ENCODE measurements at regions not wholly inside any gene's neighbourhood (a gene's known extent, or its start where the extent isn't known, plus 50 kb on each side); places are given as distances from the start of the nearest gene placed in this dataset.

DNA sequence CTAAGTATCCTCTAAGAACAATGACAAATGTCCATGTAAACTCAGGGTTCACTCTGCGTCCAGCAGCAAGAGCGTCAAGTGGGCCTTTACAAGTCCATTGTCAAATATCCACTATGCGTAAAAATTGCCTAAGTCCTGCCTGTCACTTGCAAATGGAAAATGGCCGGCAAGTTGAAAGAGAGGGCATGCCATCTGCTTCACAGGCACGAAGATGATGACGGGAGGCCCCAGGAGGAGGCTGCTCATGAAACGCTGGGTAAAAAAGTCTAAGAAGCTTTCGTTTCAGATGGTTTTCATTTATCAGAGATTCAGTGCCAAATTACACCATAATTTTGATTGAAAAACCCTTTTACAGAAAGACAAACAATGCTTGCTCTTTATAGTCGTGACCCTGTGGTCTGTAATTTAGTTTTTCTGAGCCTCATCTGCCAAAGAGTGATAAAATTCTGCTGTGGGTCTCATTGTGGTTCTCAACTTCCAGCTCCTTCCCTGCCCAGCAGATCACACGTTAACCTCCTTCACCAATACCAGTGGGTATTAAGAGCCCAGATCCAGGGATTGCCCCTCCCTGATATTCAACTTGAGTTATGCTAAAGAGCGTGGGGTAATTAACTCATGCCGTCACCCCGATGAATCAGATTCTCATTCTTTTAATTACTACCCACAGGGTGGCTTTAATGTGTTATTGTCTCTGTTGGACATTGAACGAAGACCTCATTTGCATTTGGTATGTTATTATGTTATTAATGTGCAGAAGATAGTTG, 160.2 kb upstream of the ALKAL2 start:
- POLR2A ChIA-PET = no interaction called here
- RAD21 ChIA-PET (ENCODE audit: low non-redundant PET in 1 of 2, low total read pairs in 2 of 2, uncharacterized antibody in 2 of 2, unreplicated experiment in 2 of 2) = no interaction called here
- no TSS peak for BruUV-seq (replicated peaks)

More for the DNA sequence above, 160.2 kb upstream of the ALKAL2 start:
- H3K79me2 ChIP-seq (ENCODE audit: insufficient read depth, low read length) = no peaks in the 10 kb centered on the region
- no peaks in the 10 kb centered on the region for H3K9me3 ChIP-seq (ENCODE audit: control insufficient read depth in 1 of 2, insufficient read depth in 1 of 2, low read depth in 1 of 2, low read length in 2 of 2)
- H3K9me2 ChIP-seq (ENCODE audit: insufficient read depth) = no peaks in the 10 kb centered on the region
- no peaks in the 10 kb centered on the region for H3K36me3 ChIP-seq (ENCODE audit: control insufficient read depth in 1 of 2, insufficient read depth in 2 of 2, low read length in 2 of 2)
- intact Hi-C loops (cut with micrococcal nuclease) = no loop called here
- TF ChIP-seq ZNF274 (IDR thresholded peaks at IDR 0.05; ENCODE audit: low read depth, low read length) (no peak), CEBPB (IDR thresholded peaks at IDR 0.05; ENCODE audit: low read depth) (no peak), POLR2AphosphoS5 (IDR thresholded peaks at IDR 0.05; ENCODE audit: low read depth, low read length) (no peak), ELF1 (IDR thresholded peaks at IDR 0.05; ENCODE audit: borderline replicate concordance, low read depth) (no peak), POLR2A (IDR thresholded peaks at IDR 0.05; ENCODE audit: borderline replicate concordance, extremely low read depth, insufficient read depth, insufficient read length) (no peak), RAD21 (IDR thresholded peaks at IDR 0.05; ENCODE audit: low read depth) (no peak), EZH2 (IDR thresholded peaks at IDR 0.05) (no peak), EGR1 (IDR thresholded peaks at IDR 0.05; ENCODE audit: low read depth) (no peak), TCF7L2 (IDR thresholded peaks at IDR 0.05; ENCODE audit: borderline replicate concordance, extremely low read depth, insufficient read depth, insufficient read length) (no peak), SP1 (IDR thresholded peaks at IDR 0.05; ENCODE audit: low read depth) (no peak), ZFX (IDR thresholded peaks at IDR 0.05) (no peak), JUND (IDR thresholded peaks at IDR 0.05) (no peak), EZH2phosphoT487 (IDR thresholded peaks at IDR 0.05; ENCODE audit: borderline replicate concordance) (no peak)
- TF ChIP-seq, protein P1, sequence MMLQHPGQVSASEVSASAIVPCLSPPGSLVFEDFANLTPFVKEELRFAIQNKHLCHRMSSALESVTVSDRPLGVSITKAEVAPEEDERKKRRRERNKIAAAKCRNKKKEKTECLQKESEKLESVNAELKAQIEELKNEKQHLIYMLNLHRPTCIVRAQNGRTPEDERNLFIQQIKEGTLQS (IDR thresholded peaks at IDR 0.05) = no peak
- TF ChIP-seq, protein P2, sequence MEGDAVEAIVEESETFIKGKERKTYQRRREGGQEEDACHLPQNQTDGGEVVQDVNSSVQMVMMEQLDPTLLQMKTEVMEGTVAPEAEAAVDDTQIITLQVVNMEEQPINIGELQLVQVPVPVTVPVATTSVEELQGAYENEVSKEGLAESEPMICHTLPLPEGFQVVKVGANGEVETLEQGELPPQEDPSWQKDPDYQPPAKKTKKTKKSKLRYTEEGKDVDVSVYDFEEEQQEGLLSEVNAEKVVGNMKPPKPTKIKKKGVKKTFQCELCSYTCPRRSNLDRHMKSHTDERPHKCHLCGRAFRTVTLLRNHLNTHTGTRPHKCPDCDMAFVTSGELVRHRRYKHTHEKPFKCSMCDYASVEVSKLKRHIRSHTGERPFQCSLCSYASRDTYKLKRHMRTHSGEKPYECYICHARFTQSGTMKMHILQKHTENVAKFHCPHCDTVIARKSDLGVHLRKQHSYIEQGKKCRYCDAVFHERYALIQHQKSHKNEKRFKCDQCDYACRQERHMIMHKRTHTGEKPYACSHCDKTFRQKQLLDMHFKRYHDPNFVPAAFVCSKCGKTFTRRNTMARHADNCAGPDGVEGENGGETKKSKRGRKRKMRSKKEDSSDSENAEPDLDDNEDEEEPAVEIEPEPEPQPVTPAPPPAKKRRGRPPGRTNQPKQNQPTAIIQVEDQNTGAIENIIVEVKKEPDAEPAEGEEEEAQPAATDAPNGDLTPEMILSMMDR (IDR thresholded peaks at IDR 0.05 in 2 of 3, conservative IDR thresholded peaks at IDR 0.05 in 1 of 3; ENCODE audit: borderline replicate concordance in 1 of 3, insufficient read depth in 1 of 3, low read depth in 2 of 3, low read length in 2 of 3) = no peak
- TF ChIP-seq, protein P3, sequence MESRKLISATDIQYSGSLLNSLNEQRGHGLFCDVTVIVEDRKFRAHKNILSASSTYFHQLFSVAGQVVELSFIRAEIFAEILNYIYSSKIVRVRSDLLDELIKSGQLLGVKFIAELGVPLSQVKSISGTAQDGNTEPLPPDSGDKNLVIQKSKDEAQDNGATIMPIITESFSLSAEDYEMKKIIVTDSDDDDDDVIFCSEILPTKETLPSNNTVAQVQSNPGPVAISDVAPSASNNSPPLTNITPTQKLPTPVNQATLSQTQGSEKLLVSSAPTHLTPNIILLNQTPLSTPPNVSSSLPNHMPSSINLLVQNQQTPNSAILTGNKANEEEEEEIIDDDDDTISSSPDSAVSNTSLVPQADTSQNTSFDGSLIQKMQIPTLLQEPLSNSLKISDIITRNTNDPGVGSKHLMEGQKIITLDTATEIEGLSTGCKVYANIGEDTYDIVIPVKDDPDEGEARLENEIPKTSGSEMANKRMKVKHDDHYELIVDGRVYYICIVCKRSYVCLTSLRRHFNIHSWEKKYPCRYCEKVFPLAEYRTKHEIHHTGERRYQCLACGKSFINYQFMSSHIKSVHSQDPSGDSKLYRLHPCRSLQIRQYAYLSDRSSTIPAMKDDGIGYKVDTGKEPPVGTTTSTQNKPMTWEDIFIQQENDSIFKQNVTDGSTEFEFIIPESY (IDR thresholded peaks at IDR 0.05; ENCODE audit: extremely low read depth, insufficient replicate concordance, low read length) = no peak
- TF ChIP-seq, protein P4, sequence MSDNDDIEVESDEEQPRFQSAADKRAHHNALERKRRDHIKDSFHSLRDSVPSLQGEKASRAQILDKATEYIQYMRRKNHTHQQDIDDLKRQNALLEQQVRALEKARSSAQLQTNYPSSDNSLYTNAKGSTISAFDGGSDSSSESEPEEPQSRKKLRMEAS (IDR thresholded peaks at IDR 0.05) = no peak
- H3K27me3 ChIP-seq (ENCODE audit: insufficient read depth, low read length) = 0 out of 2 replicates have a peak, but pooled peaks cover 5% of the 10 kb centered on the region
- no peak for DNase-seq (ENCODE audit: low read depth, low spot score)
- H4K20me1 ChIP-seq (ENCODE audit: insufficient read depth) = no peaks in the 10 kb centered on the region
- no peak overlapping the region for H2AFZ ChIP-seq (ENCODE audit: low read depth, low read length, poor library complexity, severe bottlenecking)
- no peak overlapping the region for H3K27ac ChIP-seq (ENCODE audit: low read depth, low read length)
- no peak overlapping the region for H3K4me2 ChIP-seq (ENCODE audit: low read length)
- no peak for ATAC-seq
- CTCF ChIA-PET = no interaction called here
- no peak overlapping the region for H3K9ac ChIP-seq (ENCODE audit: low read length)
- no peaks in the 10 kb centered on the region for H3K4me1 ChIP-seq (ENCODE audit: control insufficient read depth in 1 of 2, insufficient read depth in 2 of 2, low read length in 2 of 2)
- H3K4me3 ChIP-seq (replicated peaks in 1 of 2; ENCODE audit: low read depth in 1 of 2, low read length in 2 of 2) = no peak overlapping the region

Measured in HCT116 (cell line).